Mesothelial cell of epicardium (in vitro differentiated cells): ENCODE measurements at regions not wholly inside any gene's neighbourhood (a gene's known extent, or its start where the extent isn't known, plus 50 kb on each side); places are given as distances from the start of the nearest gene placed in this dataset.

Experiments used
- DNase-seq, 2 experiments: peaks; one replicate each; pipeline ENCODE4 v3.0.0; 2021; ENCODE audit warnings: low spot score in 2 of 2; ENCODE audit not compliant: unreplicated experiment in 2 of 2
- H3K27ac Mint-ChIP-seq: 2 replicates; pipeline ENCODE4 v1.8.0; 2021; ENCODE audit warnings: mixed read lengths
- H3K27me3 Mint-ChIP-seq: 2 replicates; pipeline ENCODE4 v1.8.0; 2021; ENCODE audit warnings: low read depth, mixed read lengths
- H3K36me3 Mint-ChIP-seq: 2 replicates; pipeline ENCODE4 v1.8.0; 2021; ENCODE audit warnings: mixed read lengths
- H3K4me1 Mint-ChIP-seq: 2 replicates; pipeline ENCODE4 v1.8.0; 2021; ENCODE audit warnings: mixed read lengths
- H3K4me3 Mint-ChIP-seq: 2 replicates; pipeline ENCODE4 v1.8.0; 2021; ENCODE audit warnings: mild to moderate bottlenecking, moderate library complexity, mixed read lengths
- H3K9me3 Mint-ChIP-seq: 2 replicates; pipeline ENCODE4 v1.8.0; 2021; ENCODE audit warnings: mixed read lengths
- CTCF ChIP-seq: fragments of 200-600 bp; sonication (generic); IDR thresholded peaks from one replicate; pipeline ENCODE4 v1.5.0; 2021; ENCODE audit warnings: antibody characterized with exemption; ENCODE audit not compliant: unreplicated experiment

DNA sequence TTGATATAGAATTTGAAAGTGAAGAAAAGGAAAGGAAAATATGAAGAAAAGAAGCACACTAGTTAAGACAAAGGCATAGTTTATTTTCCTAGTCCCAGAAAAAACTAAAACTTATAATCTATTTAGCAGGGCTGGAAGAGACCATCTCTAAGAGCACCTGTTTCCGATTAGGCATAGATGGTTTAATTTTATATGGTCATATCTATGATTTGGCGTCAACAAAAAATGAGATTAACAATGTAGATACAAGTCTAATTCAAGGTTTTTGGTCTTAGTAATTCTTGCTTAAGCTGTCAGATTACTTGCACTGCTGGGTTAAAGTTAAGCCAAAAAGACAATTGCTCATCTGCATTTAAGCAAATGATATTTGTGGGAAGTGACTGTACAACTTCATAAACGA lies 502.5 kb upstream of the FSHR start:
- no peak overlapping the region for H3K27ac Mint-ChIP-seq
- no peak overlapping the region for H3K4me3 Mint-ChIP-seq
- no peak for DNase-seq
- peaks cover 12% of the 10 kb centered on the region for H3K4me1 Mint-ChIP-seq
- TF ChIP-seq CTCF = no peak
- H3K27me3 Mint-ChIP-seq = peaks cover 1% of the 10 kb centered on the region
- no peaks in the 10 kb centered on the region for H3K36me3 Mint-ChIP-seq
- no peaks in the 10 kb centered on the region for H3K9me3 Mint-ChIP-seq

GRCh38 chr2:49643149-49643548 lies 488.8 kb upstream of the FSHR start:
- no peak overlapping the region for H3K4me3 Mint-ChIP-seq
- no peaks in the 10 kb centered on the region for H3K27me3 Mint-ChIP-seq
- peaks cover 17% of the 10 kb centered on the region for H3K9me3 Mint-ChIP-seq
- no peak for TF ChIP-seq CTCF
- no peaks in the 10 kb centered on the region for H3K36me3 Mint-ChIP-seq
- H3K27ac Mint-ChIP-seq = no peak overlapping the region
- DNase-seq = no peak
- H3K4me1 Mint-ChIP-seq = peaks cover 8% of the 10 kb centered on the region

- no peaks in the 10 kb centered on the region for H3K36me3 Mint-ChIP-seq
- DNase-seq = no peak
- no peaks in the 10 kb centered on the region for H3K27me3 Mint-ChIP-seq
- TF ChIP-seq CTCF = no peak
- H3K4me1 Mint-ChIP-seq = peaks cover 16% of the 10 kb centered on the region
- no peak overlapping the region for H3K27ac Mint-ChIP-seq
- no peak overlapping the region for H3K4me3 Mint-ChIP-seq
- H3K9me3 Mint-ChIP-seq = no peaks in the 10 kb centered on the region
These were observed 486.3 kb upstream of the FSHR start for GRCh38 chr2:49640630-49641029.

GRCh38 chr2:49621016-49621415 lies 466.7 kb upstream of the FSHR start:
- no peaks in the 10 kb centered on the region for H3K9me3 Mint-ChIP-seq
- no peak overlapping the region for H3K27ac Mint-ChIP-seq

GRCh38 chr2:49619804-49620203 lies 465.5 kb upstream of the FSHR start:
- H3K27me3 Mint-ChIP-seq = peaks cover 18% of the 10 kb centered on the region
- peak; percentile 40 for TF ChIP-seq CTCF
- peaks cover 31% of the 10 kb centered on the region for H3K4me1 Mint-ChIP-seq
- H3K36me3 Mint-ChIP-seq = no peaks in the 10 kb centered on the region
- DNase-seq = no peak
- no peak overlapping the region for H3K4me3 Mint-ChIP-seq
- no peak overlapping the region for H3K27ac Mint-ChIP-seq
- no peaks in the 10 kb centered on the region for H3K9me3 Mint-ChIP-seq

More at GRCh38 chr2:49621016-49621415, 466.7 kb upstream of the FSHR start:
- H3K36me3 Mint-ChIP-seq = no peaks in the 10 kb centered on the region
- no peak overlapping the region for H3K4me3 Mint-ChIP-seq
- no peak for DNase-seq
- no peak for TF ChIP-seq CTCF
- H3K4me1 Mint-ChIP-seq = peaks cover 29% of the 10 kb centered on the region
- peaks cover 21% of the 10 kb centered on the region for H3K27me3 Mint-ChIP-seq

DNA sequence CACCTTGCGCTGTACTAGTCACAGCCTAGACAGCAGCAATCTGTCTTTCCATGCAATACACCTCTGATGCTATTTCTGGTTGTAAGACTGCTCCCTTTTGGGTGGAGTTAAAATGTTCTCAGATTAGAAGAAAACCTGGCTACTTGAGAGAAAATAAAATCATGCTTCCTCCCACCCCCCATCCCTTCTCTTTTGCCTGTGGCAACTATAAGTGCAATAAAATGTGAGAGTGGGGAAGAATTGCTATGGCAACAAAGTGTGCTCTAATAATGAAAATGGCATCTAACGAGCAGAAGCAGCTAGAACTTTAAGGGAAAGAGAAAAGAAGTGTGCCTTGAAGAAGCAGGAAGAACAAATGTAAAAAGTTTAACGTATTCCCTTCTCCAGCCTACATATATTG lies 464.2 kb upstream of the FSHR start:
- no peak overlapping the region for H3K27ac Mint-ChIP-seq
- H3K4me3 Mint-ChIP-seq = no peak overlapping the region

More for the DNA sequence above, 464.2 kb upstream of the FSHR start:
- Mint-ChIP-seq H3K9me3 (no peaks in the 10 kb centered on the region), H3K4me1 (peaks cover 31% of the 10 kb centered on the region), H3K36me3 (no peaks in the 10 kb centered on the region), H3K27me3 (peaks cover 12% of the 10 kb centered on the region)
- DNase-seq = no peak
- no peak for TF ChIP-seq CTCF
